GM12874 (cell line): ENCODE measurements at regions not wholly inside any gene's neighbourhood (a gene's known extent, or its start where the extent isn't known, plus 50 kb on each side); places are given as distances from the start of the nearest gene placed in this dataset.

Experiments used
- TF ChIP-seq, protein P1 (sequence below): IDR thresholded peaks from 2 replicates; pipeline ENCODE4 v1.5.1; 2011; ENCODE audit warnings: low read depth, mild to moderate bottlenecking, control low read depth, low read length, moderate library complexity; ENCODE audit not compliant: insufficient read depth

DNA sequence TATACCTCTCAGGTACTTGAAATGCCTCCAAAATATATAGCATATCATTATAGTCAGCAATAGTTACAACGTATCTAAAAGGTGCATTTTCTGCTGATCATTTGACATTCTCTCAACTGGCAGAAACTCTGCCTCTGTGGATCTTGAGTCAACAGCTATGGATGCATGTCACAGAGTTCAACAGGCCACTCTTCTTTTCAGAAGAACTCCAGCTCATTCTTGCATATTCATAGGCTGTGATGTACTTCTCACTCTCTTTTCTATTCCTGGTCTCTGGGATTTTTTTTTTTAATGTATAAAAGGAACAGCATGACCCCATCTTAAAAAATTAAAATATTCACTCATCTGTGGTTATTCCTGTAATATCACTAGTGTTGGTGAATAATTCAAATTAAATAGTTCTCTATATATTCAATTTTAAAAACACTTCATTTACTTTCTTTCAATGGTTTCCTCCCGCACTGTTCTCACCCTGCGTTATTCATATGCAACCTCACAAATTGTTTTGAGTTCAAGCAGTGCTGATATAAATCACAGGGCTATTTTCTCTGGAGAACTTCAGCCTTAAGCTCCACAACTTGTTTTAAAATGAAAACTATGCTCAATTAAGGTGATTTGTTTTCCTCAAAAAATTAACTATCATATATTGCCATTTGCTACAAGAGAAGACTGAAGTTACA, 1111.2 kb upstream of the ADGRL3 start:
- TF ChIP-seq, protein P1, sequence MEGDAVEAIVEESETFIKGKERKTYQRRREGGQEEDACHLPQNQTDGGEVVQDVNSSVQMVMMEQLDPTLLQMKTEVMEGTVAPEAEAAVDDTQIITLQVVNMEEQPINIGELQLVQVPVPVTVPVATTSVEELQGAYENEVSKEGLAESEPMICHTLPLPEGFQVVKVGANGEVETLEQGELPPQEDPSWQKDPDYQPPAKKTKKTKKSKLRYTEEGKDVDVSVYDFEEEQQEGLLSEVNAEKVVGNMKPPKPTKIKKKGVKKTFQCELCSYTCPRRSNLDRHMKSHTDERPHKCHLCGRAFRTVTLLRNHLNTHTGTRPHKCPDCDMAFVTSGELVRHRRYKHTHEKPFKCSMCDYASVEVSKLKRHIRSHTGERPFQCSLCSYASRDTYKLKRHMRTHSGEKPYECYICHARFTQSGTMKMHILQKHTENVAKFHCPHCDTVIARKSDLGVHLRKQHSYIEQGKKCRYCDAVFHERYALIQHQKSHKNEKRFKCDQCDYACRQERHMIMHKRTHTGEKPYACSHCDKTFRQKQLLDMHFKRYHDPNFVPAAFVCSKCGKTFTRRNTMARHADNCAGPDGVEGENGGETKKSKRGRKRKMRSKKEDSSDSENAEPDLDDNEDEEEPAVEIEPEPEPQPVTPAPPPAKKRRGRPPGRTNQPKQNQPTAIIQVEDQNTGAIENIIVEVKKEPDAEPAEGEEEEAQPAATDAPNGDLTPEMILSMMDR, result no peak

DNA sequence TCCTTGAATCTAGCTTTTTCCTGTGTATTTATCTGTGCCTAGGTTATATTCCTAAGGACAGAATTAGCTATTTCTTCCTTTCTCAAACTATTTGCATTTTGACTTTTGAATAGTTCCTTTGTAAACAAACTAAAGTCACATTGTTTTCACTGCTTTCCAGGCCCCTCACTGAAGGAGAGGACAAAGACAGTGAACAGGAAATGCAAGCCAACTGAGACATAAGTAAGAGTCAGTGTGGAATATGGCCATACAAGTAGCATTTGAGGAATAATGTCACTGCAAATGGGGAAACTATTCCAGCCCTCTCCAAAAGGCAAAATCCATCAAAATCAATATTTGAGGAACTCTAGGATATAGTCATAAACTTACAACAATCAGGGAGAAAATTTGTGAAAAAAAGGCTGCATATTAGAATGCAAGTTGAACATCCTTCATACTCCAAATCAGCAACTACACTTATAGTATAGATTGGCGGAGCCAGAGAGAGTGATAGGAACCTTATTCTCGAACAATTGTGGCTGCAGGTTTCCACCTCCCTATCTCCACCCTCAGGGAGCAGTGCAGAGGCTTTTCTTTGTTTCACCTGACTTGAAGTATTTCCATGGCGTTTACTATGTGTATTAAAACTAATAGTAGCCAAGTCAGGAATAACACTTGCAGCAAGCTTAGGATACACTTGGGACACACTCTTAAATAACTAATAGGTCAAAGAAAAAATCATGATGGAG, 1110.4 kb upstream of the ADGRL3 start:
- TF ChIP-seq, protein P1, result no peak

DNA sequence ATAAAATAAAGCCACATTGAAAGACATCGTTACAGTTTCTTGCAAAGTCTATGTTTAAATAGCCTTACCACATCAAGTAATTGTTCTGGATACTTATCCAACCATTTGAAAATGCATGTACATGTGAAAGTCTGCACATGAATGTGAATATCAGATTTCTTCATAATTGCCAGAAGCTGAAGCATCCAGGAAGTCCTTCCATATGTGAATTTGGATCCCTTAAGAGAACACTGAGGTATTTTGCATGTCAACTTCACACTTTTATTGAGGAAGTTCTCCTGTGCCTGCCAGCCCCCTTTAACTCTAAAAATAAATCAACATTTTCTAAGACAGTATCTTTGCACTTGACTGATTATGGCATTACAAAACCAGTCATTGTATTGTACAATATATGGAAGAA, 1103.5 kb upstream of the ADGRL3 start:
- TF ChIP-seq, protein P1, result no peak

- TF ChIP-seq, protein P1, result no peak
Observed at GRCh38 chr4:60116592-60116991, 1083.5 kb upstream of the ADGRL3 start.

DNA sequence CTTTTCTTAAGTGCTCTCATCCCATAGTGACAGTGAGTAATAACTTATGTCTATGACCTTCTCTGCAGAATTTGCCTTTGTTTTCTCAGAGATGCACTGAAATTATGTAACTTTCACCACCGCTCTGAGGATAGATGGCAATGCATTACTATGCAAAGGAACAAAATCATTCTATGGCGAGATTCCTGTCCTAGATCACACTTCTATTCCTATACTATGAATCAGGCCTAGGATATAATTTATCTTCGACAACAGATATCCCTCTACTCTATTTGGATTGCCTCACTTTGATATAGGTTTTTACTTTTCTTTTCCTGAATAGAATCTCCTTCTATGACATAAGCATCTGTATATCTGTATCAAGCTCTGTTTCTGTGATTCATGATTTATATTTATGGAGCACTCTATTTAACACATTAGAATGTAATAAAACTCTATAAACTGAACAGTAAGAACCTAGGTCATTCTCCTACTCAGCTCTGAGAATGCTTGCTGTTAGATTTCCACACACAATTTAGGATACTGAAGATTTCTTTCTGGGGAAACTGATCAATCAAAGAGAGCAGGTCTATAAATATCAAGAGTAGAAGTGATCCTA, 1082.3 kb upstream of the ADGRL3 start:
- TF ChIP-seq, protein P1, result no peak

GRCh38 chr4:60122820-60123219, 1077.3 kb upstream of the ADGRL3 start:
- TF ChIP-seq, protein P1, result no peak

DNA sequence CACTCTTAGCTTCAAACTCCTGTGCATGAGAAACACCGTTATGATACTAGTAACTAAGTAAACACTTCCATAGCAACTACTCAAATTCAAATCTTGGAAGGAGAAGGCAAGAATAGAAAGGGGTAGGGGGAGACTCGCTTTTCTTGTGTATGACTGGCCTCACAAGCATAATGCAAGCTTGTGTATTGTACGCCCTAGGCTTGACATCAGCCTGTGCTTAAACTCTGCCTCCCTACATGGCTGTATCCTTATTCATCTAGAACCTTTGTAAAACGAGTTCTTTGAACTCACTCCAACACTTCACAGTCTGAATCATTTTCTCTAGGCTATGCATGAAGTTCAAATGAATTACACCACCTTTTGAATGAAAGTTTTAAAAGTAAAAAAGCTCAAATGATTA, 1071.2 kb upstream of the ADGRL3 start:
- TF ChIP-seq, protein P1, result no peak
